Mesodermal cell (in vitro differentiated cells): ENCODE measurements at regions not wholly inside any gene's neighbourhood (a gene's known extent, or its start where the extent isn't known, plus 50 kb on each side); places are given as distances from the start of the nearest gene placed in this dataset.

Source experiments
- H3K27ac ChIP-seq: 2 replicates; pipeline ENCODE4 v1.7.0; 2013; ENCODE audit warnings: mild to moderate bottlenecking, low read depth, low read length, moderate library complexity; ENCODE audit not compliant: severe bottlenecking
- H3K36me3 ChIP-seq: 2 replicates; pipeline ENCODE4 v1.7.1; 2013; ENCODE audit warnings: mild to moderate bottlenecking, low read length, moderate library complexity; ENCODE audit not compliant: control insufficient read depth, insufficient read depth
- H3K4me1 ChIP-seq: one replicate; pipeline ENCODE4 v1.7.1; 2013; ENCODE audit warnings: mild to moderate bottlenecking, low read length; ENCODE audit not compliant: insufficient read depth, control insufficient read depth, poor library complexity, severe bottlenecking
- H3K4me3 ChIP-seq: 2 replicates; pipeline ENCODE4 v1.7.0; 2013; ENCODE audit warnings: low read length, control low read depth, mild to moderate bottlenecking; ENCODE audit not compliant: insufficient read depth, poor library complexity, severe bottlenecking; ENCODE audit errors: extremely low read depth
- H3K9me3 ChIP-seq: 2 replicates; pipeline ENCODE4 v1.7.1; 2013; ENCODE audit warnings: mild to moderate bottlenecking, low read length, moderate library complexity; ENCODE audit not compliant: control insufficient read depth
- WGBS, 2 experiments: methylation state at CpG; one replicate each; pipeline ENCODE4 v1.1.5; 2013; ENCODE audit warnings: missing lambda C conversion rate in 2 of 2; ENCODE audit not compliant: insufficient coverage in 2 of 2; 5-methylcytosine and 5-hydroxymethylcytosine counted together

DNA sequence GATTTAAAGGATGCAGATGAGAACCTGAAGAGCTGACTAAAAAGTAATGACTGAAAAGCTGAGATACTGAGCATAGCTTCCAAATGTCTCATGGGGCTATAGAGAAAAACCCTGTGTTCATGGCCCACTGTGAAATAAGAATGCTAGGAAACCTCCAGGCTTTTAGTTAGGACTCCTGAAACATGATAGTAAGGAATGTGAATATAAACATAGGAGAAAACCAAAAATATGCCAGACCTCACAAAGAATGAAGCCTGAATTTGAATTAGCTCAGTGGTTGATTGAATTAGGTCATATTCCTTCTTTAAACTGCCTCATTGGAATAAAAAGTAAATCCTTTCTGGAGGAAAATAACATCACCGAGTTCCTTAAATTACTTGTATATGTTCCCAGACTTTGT lies 194.5 kb upstream of the NXPH2 start:
- H3K36me3 ChIP-seq = no peaks in the 10 kb centered on the region
- no peak overlapping the region for H3K27ac ChIP-seq
- no peak overlapping the region for H3K4me3 ChIP-seq
- WGBS, 2 experiments = no CpG with 5 or more reads among the region's 1 CpG
- H3K4me1 ChIP-seq = peaks cover 6% of the 10 kb centered on the region
- no peaks in the 10 kb centered on the region for H3K9me3 ChIP-seq

DNA sequence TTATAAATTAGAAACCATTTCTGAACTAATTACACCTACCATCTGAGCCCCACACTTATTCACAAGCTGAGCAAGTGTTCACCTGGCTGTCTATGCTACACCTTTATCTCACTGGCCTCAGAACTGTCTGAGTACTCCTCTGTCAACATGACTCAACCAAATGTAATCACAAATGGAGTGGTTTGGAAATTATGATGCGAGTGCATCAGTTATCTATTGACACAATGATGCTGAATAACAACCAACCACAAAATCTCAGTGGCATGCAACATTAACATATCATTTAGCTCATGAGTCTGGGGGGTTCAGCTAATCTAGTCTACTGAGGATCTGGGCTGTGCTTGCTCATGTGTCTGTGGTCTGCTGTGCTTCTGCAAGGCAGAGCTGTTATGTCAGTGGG lies 184.2 kb upstream of the NXPH2 start:
- no peak overlapping the region for H3K4me3 ChIP-seq
- no CpG with 5 or more reads among the region's 1 CpG for WGBS, 2 experiments
- H3K36me3 ChIP-seq = no peaks in the 10 kb centered on the region
- no peak overlapping the region for H3K27ac ChIP-seq
- no peaks in the 10 kb centered on the region for H3K9me3 ChIP-seq
- H3K4me1 ChIP-seq = no peaks in the 10 kb centered on the region

DNA sequence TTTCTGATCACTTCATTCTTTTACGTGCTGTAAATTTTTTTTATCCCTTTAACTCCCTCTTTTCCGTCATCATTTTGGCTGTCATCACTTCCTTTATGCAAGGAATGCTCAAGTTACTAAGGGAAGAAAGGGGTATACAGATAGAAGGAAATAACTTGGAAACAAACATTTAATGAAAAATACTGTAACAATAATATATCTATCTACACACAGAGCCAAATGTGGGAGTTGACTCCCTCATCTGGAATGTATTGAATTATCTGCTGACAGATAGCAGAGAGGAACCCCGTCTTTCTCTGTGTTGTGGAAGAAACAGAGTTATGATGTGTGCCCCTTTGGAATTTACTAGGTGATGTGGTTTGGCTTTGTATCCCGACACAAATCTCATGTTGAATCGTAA lies 182.5 kb upstream of the NXPH2 start:
- H3K36me3 ChIP-seq = no peaks in the 10 kb centered on the region
- WGBS, 2 experiments = 97% methylated on average over 4 of the region's 5 CpGs; no CpG with 5 or more reads in 1 of the 2 experiments
- no peak overlapping the region for H3K27ac ChIP-seq
- no peak overlapping the region for H3K4me3 ChIP-seq
- peaks cover 2% of the 10 kb centered on the region for H3K9me3 ChIP-seq
- H3K4me1 ChIP-seq = no peaks in the 10 kb centered on the region

DNA sequence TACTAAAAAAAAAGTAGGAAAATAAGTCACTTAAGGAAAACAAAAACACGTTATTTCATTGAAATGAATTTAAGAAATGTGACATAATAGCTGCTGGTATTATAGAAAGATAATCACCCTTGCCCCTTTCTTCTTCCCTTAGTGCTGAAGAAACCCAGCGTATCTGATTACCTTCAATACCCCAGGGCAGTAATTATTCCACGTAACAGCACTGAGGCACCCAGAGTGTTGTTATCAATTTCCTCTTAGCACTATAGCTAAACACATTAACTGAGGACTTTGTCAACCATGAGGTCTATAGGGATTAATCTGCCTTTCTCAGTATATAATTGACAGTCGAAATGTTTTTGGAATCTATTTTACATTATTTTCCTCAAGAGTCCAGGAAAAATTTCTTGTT lies 180.0 kb upstream of the NXPH2 start:
- no peak overlapping the region for H3K27ac ChIP-seq
- peaks cover 8% of the 10 kb centered on the region for H3K9me3 ChIP-seq
- H3K36me3 ChIP-seq = no peaks in the 10 kb centered on the region
- 71 to 95% methylated on average over 1 to 2 of the region's 4 CpGs for WGBS, 2 experiments
- H3K4me3 ChIP-seq = no peak overlapping the region
- H3K4me1 ChIP-seq = no peaks in the 10 kb centered on the region

DNA sequence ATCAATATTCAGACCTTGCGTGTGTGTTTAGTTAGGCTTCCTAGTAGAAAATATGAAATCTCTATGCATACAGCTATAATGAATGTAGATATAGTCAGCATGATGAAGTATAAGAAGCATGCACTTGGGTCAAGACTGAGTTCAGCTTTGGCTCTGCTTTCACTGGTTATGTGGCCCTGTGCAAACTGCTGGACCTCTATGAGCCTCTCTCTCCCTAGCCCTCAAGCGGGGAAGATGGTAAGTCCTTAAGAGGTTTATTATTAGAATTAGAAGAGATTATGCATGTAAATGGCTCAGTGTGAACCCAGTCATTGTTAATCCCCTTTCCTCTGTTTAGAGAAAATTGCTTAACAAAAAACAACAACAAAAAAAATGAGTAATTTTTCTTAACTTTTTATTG lies 178.8 kb upstream of the NXPH2 start:
- WGBS, 2 experiments = no CpG with 5 or more reads among the region's 2 CpGs
- no peaks in the 10 kb centered on the region for H3K4me1 ChIP-seq
- no peaks in the 10 kb centered on the region for H3K36me3 ChIP-seq
- no peak overlapping the region for H3K4me3 ChIP-seq
- H3K9me3 ChIP-seq = peaks cover 14% of the 10 kb centered on the region
- H3K27ac ChIP-seq = no peak overlapping the region

DNA sequence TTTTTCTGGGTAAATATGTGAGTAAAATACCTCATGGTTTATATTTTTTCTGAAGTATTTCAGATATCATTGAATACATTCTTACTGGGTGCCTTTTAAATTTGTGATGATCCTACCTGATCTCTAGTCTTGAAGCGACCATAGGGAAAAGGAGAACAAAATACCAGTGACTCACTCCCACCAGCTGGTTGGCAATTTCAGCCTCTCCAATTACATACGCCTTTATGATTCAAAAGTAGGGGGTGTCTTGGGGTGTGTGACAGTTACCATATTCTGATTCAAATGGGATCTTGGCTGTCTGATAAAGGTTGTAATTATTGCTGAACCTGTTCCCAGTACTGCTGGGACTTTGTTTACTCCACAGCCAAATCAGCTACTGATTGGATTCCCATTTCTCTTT lies 175.9 kb upstream of the NXPH2 start:
- Histone ChIP-seq H3K36me3 (no peaks in the 10 kb centered on the region), H3K4me3 (no peak overlapping the region), H3K4me1 (no peaks in the 10 kb centered on the region), H3K9me3 (peaks cover 20% of the 10 kb centered on the region), H3K27ac (no peak overlapping the region)
- no CpG with 5 or more reads among the region's 2 CpGs for WGBS, 2 experiments

DNA sequence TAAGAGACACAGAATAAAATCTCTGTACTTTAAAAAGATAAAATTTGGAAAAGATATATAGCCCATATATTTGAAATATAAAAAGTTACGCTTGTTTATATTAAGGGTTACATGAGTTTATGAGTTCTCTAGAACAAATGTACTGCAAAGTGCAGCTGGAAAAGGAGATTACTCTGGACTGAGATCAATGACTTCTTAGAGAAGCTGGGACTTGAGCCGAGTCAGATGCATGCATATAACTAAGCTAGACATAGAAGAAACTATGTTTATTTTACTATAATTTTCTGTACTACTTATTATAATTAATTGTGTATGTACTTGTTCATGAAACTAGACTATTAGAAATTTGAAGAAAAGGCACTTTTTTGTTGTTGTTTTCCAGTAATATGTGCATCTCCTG lies 170.3 kb upstream of the NXPH2 start:
- no peaks in the 10 kb centered on the region for H3K36me3 ChIP-seq
- no peak overlapping the region for H3K27ac ChIP-seq
- peaks cover 27% of the 10 kb centered on the region for H3K4me1 ChIP-seq
- no CpG with 5 or more reads among the region's 2 CpGs for WGBS, 2 experiments
- H3K9me3 ChIP-seq = peaks cover 12% of the 10 kb centered on the region
- no peak overlapping the region for H3K4me3 ChIP-seq

DNA sequence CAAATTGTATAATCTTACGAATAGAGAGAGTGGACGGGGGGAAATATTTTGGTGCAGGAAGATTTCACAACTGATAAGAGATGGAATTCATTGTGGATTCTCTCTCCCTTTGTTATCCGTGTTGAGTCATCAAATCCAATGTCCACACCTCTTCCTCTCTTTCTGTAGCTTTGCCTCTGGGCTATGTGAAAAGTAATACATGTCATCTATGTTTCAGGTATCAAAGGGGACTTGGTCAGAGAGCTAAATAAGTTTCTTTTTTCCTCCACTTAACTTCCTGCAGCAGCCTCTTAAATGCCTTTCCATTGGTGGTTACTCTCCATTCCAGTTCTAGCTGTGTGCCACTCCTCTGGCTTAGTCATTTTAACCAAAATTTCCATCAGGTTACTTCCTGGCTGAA lies 169.3 kb upstream of the NXPH2 start:
- Histone ChIP-seq H3K9me3 (peaks cover 7% of the 10 kb centered on the region), H3K4me3 (no peak overlapping the region), H3K27ac (peak overlapping the region; percentile 67), H3K4me1 (peaks cover 27% of the 10 kb centered on the region), H3K36me3 (no peaks in the 10 kb centered on the region)
- 88 to 93% methylated on average over 1 to 2 of the region's 3 CpGs for whole genome bisulfite sequencing, 2 experiments

DNA sequence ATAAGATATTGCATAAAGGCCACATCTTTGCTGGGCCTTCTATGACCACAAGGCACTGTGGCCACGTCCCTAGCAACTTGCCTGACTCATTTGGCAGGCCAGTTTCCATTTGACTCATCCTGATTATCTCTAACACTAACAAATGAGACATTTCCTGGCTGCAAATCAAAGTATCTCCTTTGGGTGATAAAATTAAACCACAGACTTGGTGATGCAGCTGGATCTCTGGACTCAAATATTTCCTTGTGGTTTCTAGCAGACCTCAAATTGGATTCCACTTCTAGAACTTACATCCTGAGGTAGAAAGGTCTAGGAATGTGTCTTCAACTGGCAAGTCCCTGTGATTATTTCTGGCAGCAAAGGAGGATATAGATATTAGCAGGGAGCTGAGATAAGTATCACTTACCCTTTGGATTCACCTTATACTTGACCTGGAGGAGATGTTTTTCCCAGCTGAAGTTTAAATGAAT lies 167.9 kb upstream of the NXPH2 start:
- peak overlapping the region; percentile 67 for H3K27ac ChIP-seq
- no peaks in the 10 kb centered on the region for H3K36me3 ChIP-seq
- H3K4me3 ChIP-seq = no peak overlapping the region
- peaks cover 27% of the 10 kb centered on the region for H3K4me1 ChIP-seq
- peaks cover 2% of the 10 kb centered on the region for H3K9me3 ChIP-seq
- WGBS, 2 experiments = 0% methylated on average over 1 of the region's 1 CpG

DNA sequence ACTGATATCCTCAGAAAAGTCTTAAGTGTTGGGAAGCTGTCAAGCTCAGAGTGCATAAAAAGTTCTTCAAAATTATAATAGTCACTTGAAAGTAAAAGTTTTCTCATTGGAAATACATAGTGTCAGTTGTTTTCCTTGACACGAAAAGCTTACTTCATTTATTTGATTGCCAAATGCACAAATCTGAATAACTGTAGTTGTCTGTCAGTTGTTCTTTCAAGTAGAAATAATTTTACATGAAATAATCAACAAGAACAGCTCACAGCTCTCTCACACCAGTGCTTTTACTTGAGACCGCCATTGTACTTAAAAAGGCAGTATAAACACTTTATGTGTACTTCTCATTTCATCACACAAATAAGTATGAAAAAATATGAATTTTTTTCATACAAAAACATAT lies 163.3 kb upstream of the NXPH2 start:
- Histone ChIP-seq H3K36me3 (no peaks in the 10 kb centered on the region), H3K9me3 (peaks cover 6% of the 10 kb centered on the region), H3K4me3 (no peak overlapping the region), H3K27ac (no peak overlapping the region), H3K4me1 (peaks cover 7% of the 10 kb centered on the region)
- no CpG with 5 or more reads among the region's 2 CpGs for WGBS, 2 experiments

DNA sequence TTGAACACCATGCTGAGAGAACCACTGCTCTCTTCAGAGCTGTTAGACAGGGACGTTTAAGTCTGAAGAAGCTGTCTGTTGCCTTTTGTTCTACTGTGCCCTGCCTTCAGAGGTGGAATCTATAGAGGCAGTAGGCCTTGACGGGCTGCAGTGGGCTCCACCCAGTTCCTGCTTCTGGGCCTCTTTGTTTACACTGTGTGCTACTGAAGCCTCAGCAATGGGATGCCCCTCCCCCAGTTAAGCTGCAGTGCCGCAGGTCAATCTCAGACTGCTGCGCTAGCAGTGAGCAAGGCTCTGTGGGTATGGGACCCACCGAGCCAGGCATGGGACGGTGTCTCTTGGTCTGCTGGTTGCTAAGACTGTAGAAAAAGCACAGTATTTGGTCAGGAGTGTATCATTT lies 162.3 kb upstream of the NXPH2 start:
- no peak overlapping the region for H3K27ac ChIP-seq
- H3K4me3 ChIP-seq = no peak overlapping the region
- peaks cover 6% of the 10 kb centered on the region for H3K9me3 ChIP-seq
- peaks cover 2% of the 10 kb centered on the region for H3K4me1 ChIP-seq
- WGBS, 2 experiments = 61 to 68% methylated on average over 4 to 6 of the region's 6 CpGs
- no peaks in the 10 kb centered on the region for H3K36me3 ChIP-seq
